H9 (cell line): ENCODE measurements at regions not wholly inside any gene's neighbourhood (a gene's known extent, or its start where the extent isn't known, plus 50 kb on each side); places are given as distances from the start of the nearest gene placed in this dataset.

Experiments
- DNase-seq: peaks from one replicate; pipeline ENCODE4 v3.0.0-alpha.2; 2017
- H2AFZ ChIP-seq: one replicate; pipeline ENCODE4 v1.6.1; 2013; ENCODE audit warnings: mild to moderate bottlenecking, low read length, control low read depth, moderate library complexity
- H2AK5ac ChIP-seq: 2 replicates; pipeline ENCODE4 v1.6.1; 2013; ENCODE audit warnings: low read length, control low read depth, mixed read lengths; ENCODE audit not compliant: insufficient read length
- H2BK120ac ChIP-seq: one replicate; pipeline ENCODE4 v1.6.1; 2013; ENCODE audit warnings: low read depth, mild to moderate bottlenecking, low read length, control low read depth, inconsistent platforms; ENCODE audit not compliant: poor library complexity, severe bottlenecking
- H2BK12ac ChIP-seq: 2 replicates; pipeline ENCODE4 v1.6.1; 2013; ENCODE audit warnings: low read length, control low read depth, mixed read lengths, low read depth; ENCODE audit not compliant: insufficient read length
- H2BK15ac ChIP-seq: 2 replicates; pipeline ENCODE4 v1.6.1; 2013; ENCODE audit warnings: low read depth, low read length, control low read depth
- H2BK20ac ChIP-seq: one replicate; pipeline ENCODE4 v1.6.1; 2013; ENCODE audit warnings: low read depth, mild to moderate bottlenecking, low read length, control low read depth, inconsistent platforms; ENCODE audit not compliant: poor library complexity, severe bottlenecking
- H2BK5ac ChIP-seq: 2 replicates; pipeline ENCODE4 v1.6.1; 2013; ENCODE audit warnings: low read length, control low read depth, mixed read lengths; ENCODE audit not compliant: insufficient read length
- H3K14ac ChIP-seq: 2 replicates; pipeline ENCODE4 v1.6.1; 2013; ENCODE audit warnings: low read length, control low read depth; ENCODE audit not compliant: insufficient read depth
- H3K18ac ChIP-seq: 2 replicates; pipeline ENCODE4 v1.6.1; 2013; ENCODE audit warnings: low read depth, mild to moderate bottlenecking, mixed read lengths, low read length, control low read depth; ENCODE audit not compliant: insufficient read length
- H3K23ac ChIP-seq: 2 replicates; pipeline ENCODE4 v1.6.1; 2013; ENCODE audit warnings: low read length, control low read depth, mixed read lengths, low read depth; ENCODE audit not compliant: insufficient read length
- H3K23me2 ChIP-seq: 2 replicates; pipeline ENCODE4 v1.6.1; 2013; ENCODE audit warnings: low read depth, mild to moderate bottlenecking, mixed read lengths, low read length, control low read depth; ENCODE audit not compliant: insufficient read length, poor library complexity, severe bottlenecking
- H3K27ac ChIP-seq: 2 replicates; pipeline ENCODE4 v1.5.1; 2013; ENCODE audit warnings: low read length, control low read depth, mixed read lengths, low read depth; ENCODE audit not compliant: insufficient read length
- H3K27me3 ChIP-seq: 2 replicates; pipeline ENCODE4 v1.6.1; 2013; ENCODE audit warnings: low read length, control low read depth, inconsistent platforms; ENCODE audit not compliant: insufficient read depth
- H3K4ac ChIP-seq: 2 replicates; pipeline ENCODE4 v1.6.1; 2013; ENCODE audit warnings: low read depth, mild to moderate bottlenecking, control low read depth, inconsistent platforms, low read length, moderate library complexity
- H3K4me1 ChIP-seq: 2 replicates; pipeline ENCODE4 v1.6.1; 2013; ENCODE audit warnings: low read length, control low read depth, inconsistent platforms; ENCODE audit not compliant: insufficient read depth
- H3K4me2 ChIP-seq: 2 replicates; pipeline ENCODE4 v1.6.1; 2013; ENCODE audit warnings: low read length, control low read depth, mixed read lengths; ENCODE audit not compliant: insufficient read length, insufficient read depth
- H3K56ac ChIP-seq: 2 replicates; pipeline ENCODE4 v1.6.1; 2013; ENCODE audit warnings: low read depth, mild to moderate bottlenecking, mixed read lengths, low read length, control low read depth; ENCODE audit not compliant: insufficient read length
- H3K79me1 ChIP-seq: 2 replicates; pipeline ENCODE4 v1.6.1; 2013; ENCODE audit warnings: low read depth, mild to moderate bottlenecking, moderate library complexity, low read length, control low read depth, inconsistent platforms; ENCODE audit not compliant: insufficient read depth, poor library complexity, severe bottlenecking
- H3K79me2 ChIP-seq: 2 replicates; pipeline ENCODE4 v1.6.1; 2013; ENCODE audit warnings: low read length, control low read depth, inconsistent platforms; ENCODE audit not compliant: insufficient read depth
- H3K9ac ChIP-seq: 2 replicates; pipeline ENCODE4 v1.6.1; 2013; ENCODE audit warnings: low read length, control low read depth, mixed read lengths; ENCODE audit not compliant: insufficient read length; ENCODE audit errors: extremely low read depth
- H3K9me3 ChIP-seq: one replicate; pipeline ENCODE4 v1.6.1; 2013; ENCODE audit warnings: low read depth, low read length, inconsistent platforms; ENCODE audit not compliant: control insufficient read depth
- H3T11ph ChIP-seq: one replicate; pipeline ENCODE4 v1.6.1; 2013; ENCODE audit warnings: mild to moderate bottlenecking, low read length, control low read depth, inconsistent platforms
- H4K20me1 ChIP-seq: one replicate; pipeline ENCODE4 v1.6.1; 2013; ENCODE audit not compliant: control insufficient read depth, insufficient read length, insufficient read depth
- H4K5ac ChIP-seq: 2 replicates; pipeline ENCODE4 v1.6.1; 2013; ENCODE audit warnings: low read depth, mild to moderate bottlenecking, mixed read lengths, low read length, control low read depth; ENCODE audit not compliant: insufficient read length
- H4K8ac ChIP-seq: replicated peaks from 2 replicates; pipeline ENCODE4 v1.6.1; 2013; ENCODE audit warnings: low read length, control low read depth, mixed read lengths, low read depth; ENCODE audit not compliant: insufficient read length
- H4K91ac ChIP-seq: 2 replicates; pipeline ENCODE4 v1.6.1; 2013; ENCODE audit warnings: low read depth, mild to moderate bottlenecking, moderate library complexity, mixed read lengths, low read length, control low read depth; ENCODE audit not compliant: insufficient read length
- H3K27ac Mint-ChIP-seq, 3 experiments: 2 replicates in 2 of 3; 3 replicates in 1 of 3; pipeline ENCODE4 v1.8.0; 2020 to 2021; ENCODE audit warnings: mixed read lengths in 3 of 3, mild to moderate bottlenecking in 1 of 3, moderate library complexity in 1 of 3
- H3K27me3 Mint-ChIP-seq: 2 replicates; pipeline ENCODE4 v1.8.0; 2021; ENCODE audit warnings: low read depth, mild to moderate bottlenecking, moderate library complexity, mixed read lengths
- H3K36me3 Mint-ChIP-seq, 3 experiments: 2 replicates in 2 of 3; 3 replicates in 1 of 3; pipeline ENCODE4 v1.8.0; 2020 to 2021; ENCODE audit warnings: low read depth in 3 of 3, mixed read lengths in 3 of 3; ENCODE audit not compliant: insufficient read depth in 1 of 3
- H3K4me1 Mint-ChIP-seq, 2 experiments: 2 replicates each; pipeline ENCODE4 v1.8.0; 2020; ENCODE audit warnings: mixed read lengths in 2 of 2
- H3K4me3 Mint-ChIP-seq, 2 experiments: 2 replicates in 1 of 2; 3 replicates in 1 of 2; pipeline ENCODE4 v1.8.0; 2020 to 2021; ENCODE audit warnings: mild to moderate bottlenecking in 2 of 2, mixed read lengths in 2 of 2, moderate library complexity in 1 of 2
- H3K9me3 Mint-ChIP-seq, 2 experiments: 2 replicates in 1 of 2; 3 replicates in 1 of 2; pipeline ENCODE4 v1.8.0; 2020; ENCODE audit warnings: mild to moderate bottlenecking in 2 of 2, mixed read lengths in 2 of 2, moderate library complexity in 1 of 2
- CTCF ChIP-seq: fragments of 200-600 bp; sonication (generic); conservative IDR thresholded peaks from 3 replicates; pipeline ENCODE4 v1.8.0; 2021; ENCODE audit warnings: antibody characterized with exemption, mild to moderate bottlenecking
- WGBS: extraction: QIAGEN DNeasy Blood & Tissue Kit; methylation state at CpG from one replicate; pipeline ENCODE4 v1.1.7; 2013; ENCODE audit warnings: missing lambda C conversion rate, low lambda C conversion rate, mixed read lengths; ENCODE audit not compliant: insufficient read length; ENCODE audit errors: extremely low coverage; 5-methylcytosine and 5-hydroxymethylcytosine counted together

- no peaks in the 10 kb centered on the region; a peak in 1 of 5 replicates for H3K9me3 Mint-ChIP-seq
- H2BK15ac ChIP-seq, result no peak overlapping the region
- no peak for TF ChIP-seq CTCF
- H3K36me3 Mint-ChIP-seq, result no peaks in the 10 kb centered on the region; a peak in 1 of 7 replicates
- no peaks in the 10 kb centered on the region for H3K23me2 ChIP-seq
- no peak overlapping the region for H3K27ac ChIP-seq
- no peak overlapping the region for H4K8ac ChIP-seq
- no peak overlapping the region for H3K4me2 ChIP-seq
- no peak overlapping the region for H2BK120ac ChIP-seq
- H3K27me3 Mint-ChIP-seq, result peaks cover 5% of the 10 kb centered on the region
- no peak overlapping the region for H4K91ac ChIP-seq
- H3K4me1 ChIP-seq, result peaks cover 2% of the 10 kb centered on the region; the same call in 1 of the 2 replicates
- H3K4ac ChIP-seq, result no peak overlapping the region
- peak overlapping the region in 1 of 3 experiments; percentile 30; a peak in 1 of 7 replicates for H3K27ac Mint-ChIP-seq
- no peak overlapping the region for H3T11ph ChIP-seq
- H3K14ac ChIP-seq, result no peak overlapping the region
- WGBS, result no CpG with 5 or more reads among the region's 2 CpGs
- H2BK20ac ChIP-seq, result no peak overlapping the region
- H3K79me2 ChIP-seq, result no peaks in the 10 kb centered on the region
- H3K18ac ChIP-seq, result no peak overlapping the region
- H3K9me3 ChIP-seq, result no peaks in the 10 kb centered on the region
- no peak overlapping the region for H2AK5ac ChIP-seq
- no peak overlapping the region for H2BK12ac ChIP-seq
- no peaks in the 10 kb centered on the region for H3K27me3 ChIP-seq
- H3K4me1 Mint-ChIP-seq, result peaks cover 48 to 52% of the 10 kb centered on the region in 2 experiments
- H4K5ac ChIP-seq, result no peak overlapping the region
- H3K9ac ChIP-seq, result no peak overlapping the region
- H3K56ac ChIP-seq, result no peak overlapping the region
- no peaks in the 10 kb centered on the region for H3K79me1 ChIP-seq
- H4K20me1 ChIP-seq, result no peaks in the 10 kb centered on the region
- H3K23ac ChIP-seq, result no peak overlapping the region
- H3K4me3 Mint-ChIP-seq, result no peak overlapping the region
- DNase-seq, result no peak
- no peak overlapping the region for H2BK5ac ChIP-seq
- H2AFZ ChIP-seq, result no peak overlapping the region
These were observed 251.6 kb upstream of the CSF3R start for GRCh38 chr1:36734356-36734755.
